GM18502 (cell line): ENCODE measurements at regions not wholly inside any gene's neighbourhood (a gene's known extent, or its start where the extent isn't known, plus 50 kb on each side); places are given as distances from the start of the nearest gene placed in this dataset.
"Not testable (repeated sequence)": the region's sequence is repeated elsewhere in the genome, so short reads cannot be mapped to it uniquely, and the experiment has no call there.

Experiments
- ATAC-seq: cut with Tn5 transposase; IDR thresholded peaks from one replicate; pipeline ENCODE4 v1.9.1; 2021; ENCODE audit warnings: mild to moderate bottlenecking; ENCODE audit not compliant: unreplicated experiment, poor library complexity

GRCh38 chr5:154593796-154594195, 115.8 kb upstream of the HAND1 start:
- ATAC-seq: no peak

DNA sequence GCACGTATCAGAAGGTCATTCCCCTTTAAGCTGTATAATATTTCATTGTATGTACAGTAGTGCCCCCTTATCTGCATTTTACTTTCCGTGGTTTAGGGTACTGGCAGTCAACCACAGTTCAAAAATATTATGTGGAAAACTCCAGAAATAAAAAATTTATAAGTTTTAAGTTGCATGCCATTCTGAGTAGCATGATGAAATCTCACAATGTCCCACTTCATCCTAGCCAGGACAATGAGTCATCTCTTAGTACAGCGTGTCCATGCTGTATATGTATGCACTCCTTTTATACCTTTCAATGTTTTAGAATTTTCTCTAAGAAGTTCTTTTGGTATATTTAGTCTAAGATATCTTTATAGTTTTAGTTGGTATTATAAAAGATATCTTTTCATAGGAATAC, 115.0 kb upstream of the HAND1 start:
- no peak for ATAC-seq

DNA sequence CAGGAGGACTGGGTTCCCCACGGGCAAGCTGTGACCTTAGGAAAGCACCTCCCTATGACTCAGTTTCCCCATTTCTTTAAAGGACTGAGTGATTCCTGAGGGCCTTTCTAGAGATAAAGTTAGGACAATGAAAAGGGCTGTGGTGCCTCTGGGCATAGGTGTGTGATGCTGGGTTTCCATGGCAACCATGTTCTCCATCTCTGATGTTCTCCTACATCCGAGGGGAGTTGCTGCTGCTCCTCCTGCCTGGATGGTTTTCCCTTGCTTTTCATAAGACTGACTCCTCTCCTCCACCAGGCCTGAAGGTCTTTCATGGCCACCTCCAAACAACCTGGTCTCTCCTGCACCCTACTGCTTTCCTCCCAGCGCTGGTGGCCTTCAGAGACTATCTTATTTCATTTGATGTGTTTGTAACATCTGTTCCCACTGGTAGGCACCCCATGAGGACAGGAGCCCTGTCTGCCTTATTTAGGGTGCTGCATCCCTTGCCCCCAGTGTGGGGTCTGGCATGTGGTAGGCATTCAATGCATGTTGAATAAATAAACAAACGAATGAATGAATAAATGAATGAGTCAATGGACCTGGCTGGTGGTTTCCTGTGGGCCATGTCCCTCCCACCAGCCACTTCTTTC, 112.2 kb upstream of the HAND1 start:
- ATAC-seq: no peak

DNA sequence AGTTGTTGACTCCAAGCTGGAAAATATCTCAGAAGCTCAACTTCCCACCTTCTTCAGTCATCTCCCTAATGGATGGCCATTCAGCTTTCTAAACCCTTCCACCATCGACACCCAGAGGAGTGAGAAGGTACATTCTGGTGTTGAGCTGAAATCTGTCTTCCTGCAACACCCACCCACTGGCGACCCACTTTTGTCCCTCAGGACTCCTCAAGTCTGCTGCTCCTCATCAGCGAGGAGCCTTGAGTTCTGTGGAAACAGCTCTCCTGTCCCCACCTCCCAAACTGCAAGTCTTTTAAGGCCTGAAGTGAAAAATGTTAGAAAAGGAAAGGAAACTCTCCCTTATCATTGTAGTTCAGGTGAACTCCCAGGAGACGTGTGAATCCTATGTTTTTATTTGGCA, 111.5 kb upstream of the HAND1 start:
- no peak for ATAC-seq

GRCh38 chr5:154588833-154589425, 110.9 kb upstream of the HAND1 start:
- not testable (repeated sequence) for ATAC-seq

DNA sequence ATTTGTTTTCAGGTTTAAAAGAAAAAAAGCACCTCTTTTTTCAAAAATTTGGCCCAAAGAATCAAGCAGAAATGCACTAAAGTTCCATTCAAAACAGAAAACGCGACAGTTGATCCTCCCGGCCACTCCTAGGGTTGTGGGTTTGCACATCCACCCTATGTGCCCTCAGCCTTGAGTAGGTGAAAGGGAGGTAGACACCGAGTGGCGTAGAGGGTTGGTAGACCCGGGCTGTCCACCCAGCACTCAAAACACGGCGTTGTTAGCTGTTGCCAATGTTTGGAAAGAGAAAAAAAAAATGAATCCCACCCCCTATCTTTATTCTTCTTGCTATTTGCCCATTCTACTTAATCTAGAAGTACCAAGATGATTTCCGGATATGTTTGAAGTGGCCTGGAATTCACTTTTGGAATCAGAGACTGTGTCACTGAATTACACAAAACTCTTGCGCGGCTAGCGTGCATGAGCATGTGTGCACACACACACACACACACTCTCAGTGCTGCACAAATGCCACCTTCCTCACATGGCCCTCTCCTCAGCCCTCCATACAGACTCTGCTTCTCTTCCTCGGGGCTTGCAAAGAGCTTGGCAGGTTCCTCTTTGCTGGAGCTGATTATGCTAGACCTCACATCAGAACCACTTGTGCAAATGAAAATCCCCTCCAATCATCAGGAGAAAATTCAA, 110.2 kb upstream of the HAND1 start:
- no peak for ATAC-seq

DNA sequence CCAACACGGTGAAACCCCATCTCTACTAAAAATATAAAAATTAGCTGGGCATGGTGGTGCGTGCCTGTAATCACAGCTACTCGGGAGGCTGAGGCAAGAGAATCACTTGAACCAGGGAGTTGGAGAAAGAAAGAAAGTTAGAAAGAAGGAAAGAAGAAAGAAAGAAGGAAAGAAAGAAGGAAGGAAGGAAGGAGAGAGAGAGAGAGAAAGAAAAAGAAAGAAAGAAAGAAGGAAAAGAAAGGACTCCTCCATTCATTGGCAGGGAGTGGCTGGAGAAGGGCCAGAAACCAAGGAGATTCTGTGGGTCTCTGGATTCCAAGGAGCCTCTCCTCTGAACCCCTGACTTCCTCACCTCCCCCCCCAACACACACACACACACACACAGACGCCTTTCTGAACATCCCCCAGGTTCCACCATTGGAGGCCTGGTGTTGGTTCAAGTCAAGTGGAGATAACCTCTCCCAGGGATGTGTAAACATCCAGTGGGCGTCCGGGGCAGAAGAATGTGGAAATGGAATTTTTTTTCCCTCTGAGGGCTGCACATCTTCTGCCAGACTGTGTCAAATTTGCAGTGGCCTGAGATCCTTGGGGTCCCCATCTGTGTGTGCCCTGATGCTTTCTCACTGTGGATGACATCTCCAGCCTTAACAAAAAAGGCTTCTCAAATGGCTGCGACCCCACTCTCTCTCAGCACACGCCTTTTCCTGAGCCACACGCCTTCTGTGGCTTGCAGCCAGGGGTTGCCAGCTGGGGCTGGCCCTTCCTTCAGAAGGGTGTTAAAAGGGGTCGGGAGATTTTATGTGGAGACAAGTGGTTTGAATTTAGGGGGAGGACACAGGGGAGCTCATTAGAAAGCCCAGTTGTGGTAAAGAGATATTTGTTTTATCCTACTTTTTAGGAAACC, 109.3 kb upstream of the HAND1 start:
- ATAC-seq: no peak

DNA sequence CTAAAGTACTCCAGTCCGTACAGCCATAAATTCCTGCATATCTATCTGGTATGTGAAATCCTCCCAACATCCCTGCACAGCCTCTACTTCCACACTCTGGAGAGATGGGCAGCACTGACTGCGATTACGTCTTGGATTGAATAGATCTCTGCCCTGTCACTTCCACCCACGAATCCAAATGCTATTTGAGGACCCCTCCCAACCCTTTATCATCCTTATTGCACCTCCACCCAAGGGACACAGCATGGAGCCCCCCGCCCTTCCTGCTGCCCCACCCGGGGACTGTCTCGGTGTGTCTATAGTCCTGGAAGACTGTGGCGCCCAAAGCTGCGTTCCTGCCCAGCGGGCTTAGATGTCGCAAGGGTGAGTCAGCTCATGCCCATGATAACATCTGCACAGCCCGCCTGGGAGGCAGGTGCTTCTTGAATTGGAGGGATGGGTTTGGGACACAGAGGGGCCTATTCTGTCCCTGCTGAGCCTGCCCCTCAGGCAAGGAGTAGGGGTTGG, 105.7 kb upstream of the HAND1 start:
- ATAC-seq: no peak

GRCh38 chr5:154580422-154580821, 102.4 kb upstream of the HAND1 start:
- no peak for ATAC-seq

DNA sequence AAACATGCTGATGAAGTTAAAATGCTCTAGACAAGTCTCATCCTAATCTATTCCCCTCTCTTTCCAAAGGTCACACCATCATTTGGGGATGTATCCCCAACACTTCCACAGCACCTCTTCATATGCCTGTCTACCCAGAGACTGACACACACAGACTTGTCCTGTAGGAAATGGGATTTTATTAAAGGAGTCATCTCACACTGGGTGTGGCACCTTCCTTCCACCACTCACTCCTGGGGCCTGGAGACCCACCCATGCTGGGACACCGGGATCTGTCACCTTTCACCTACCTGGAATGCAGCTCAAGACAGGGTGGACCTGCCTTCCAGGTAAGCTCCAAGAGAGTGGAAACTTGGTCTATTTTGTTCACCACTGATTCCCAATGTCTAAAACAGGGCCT, 99.4 kb upstream of the HAND1 start:
- no peak for ATAC-seq

DNA sequence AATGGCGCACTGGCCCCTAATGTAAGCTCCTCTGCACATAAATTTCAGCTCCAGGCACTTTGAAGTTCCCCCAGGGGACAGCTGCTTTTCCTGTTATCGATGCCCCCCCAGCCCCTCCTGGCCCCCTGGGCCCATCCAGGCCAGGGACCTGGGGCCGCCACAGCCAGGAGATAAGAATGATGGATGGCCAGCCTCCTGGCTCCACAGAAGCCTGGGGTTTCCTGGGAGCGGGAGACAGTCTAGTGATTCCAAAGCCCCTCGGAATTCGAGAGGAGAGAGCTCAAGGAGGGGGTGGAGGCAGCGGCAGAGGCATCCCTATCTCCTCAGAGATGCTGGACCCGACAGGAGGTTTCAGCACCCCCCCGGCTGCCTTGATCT, 98.4 kb upstream of the HAND1 start:
- no peak for ATAC-seq

GRCh38 chr5:154575546-154576428, 97.8 kb upstream of the HAND1 start:
- ATAC-seq: peak; percentile 97

- no peak for ATAC-seq
Observed at GRCh38 chr5:154573011-154573410, 95.0 kb upstream of the HAND1 start.

DNA sequence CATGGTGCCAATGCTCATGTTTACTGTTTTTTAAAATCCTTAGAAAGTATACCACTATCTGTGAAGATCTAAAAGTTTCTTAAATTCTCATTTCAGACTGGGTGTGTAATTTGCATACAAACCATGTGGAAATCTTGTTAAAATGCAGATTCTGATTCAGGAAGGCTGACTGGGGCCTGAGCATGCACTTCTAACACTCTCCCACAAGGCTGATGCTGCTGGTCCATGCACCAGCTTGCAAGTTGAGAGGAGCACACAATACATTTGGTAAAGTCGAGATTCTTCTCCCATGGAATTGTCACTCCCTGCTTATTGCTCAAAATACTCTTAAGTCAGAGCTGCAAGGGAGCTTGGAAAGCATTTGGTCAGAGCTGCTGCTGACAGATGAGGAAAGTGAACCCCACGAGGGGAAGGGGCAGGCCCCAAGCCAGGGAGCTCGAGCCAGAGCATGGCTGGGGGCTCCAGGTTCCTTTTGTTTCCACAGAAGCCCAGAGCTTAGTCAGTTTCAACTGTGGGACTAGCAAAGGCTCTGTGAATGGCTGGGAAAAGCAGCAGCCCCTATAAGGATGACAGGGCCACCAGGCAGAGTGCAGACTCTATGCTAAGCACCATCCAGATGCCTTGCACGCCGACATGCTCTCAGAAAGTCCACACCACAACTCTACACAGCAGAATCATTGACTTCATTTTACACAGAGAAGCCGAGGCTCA, 93.5 kb upstream of the HAND1 start:
- no peak for ATAC-seq

- ATAC-seq: no peak
Observed at GRCh38 chr5:154570572-154571324, 92.7 kb upstream of the HAND1 start.

GRCh38 chr5:154568589-154568988, 90.6 kb upstream of the HAND1 start:
- ATAC-seq: no peak

- no peak for ATAC-seq
Observed at GRCh38 chr5:154567155-154567554, 89.1 kb upstream of the HAND1 start.

DNA sequence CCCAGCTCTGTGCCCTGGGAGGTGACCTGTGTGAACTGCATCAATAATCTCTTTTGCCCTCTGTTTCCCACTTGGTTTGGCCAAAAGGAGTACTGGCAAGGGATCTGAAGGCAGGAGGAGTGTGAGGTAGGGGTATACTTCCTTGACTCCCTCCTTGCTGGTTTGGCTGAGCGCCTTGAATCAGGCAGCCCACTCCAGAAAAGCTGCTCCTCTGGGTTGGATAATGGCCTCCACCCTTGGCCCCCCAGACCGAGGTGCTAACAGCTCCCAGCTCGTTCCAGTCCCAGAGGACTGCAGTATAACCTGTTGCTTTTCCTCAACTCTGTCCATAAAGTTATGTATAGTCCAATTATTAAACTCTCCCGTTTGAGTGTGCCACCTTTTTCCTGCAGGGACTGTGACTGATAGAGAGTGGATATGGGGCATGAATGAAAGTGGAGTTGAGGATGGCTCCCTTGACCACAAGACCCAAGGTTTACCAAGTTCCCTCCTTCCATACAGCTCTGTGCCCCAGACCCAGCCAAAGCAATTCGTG, 88.2 kb upstream of the HAND1 start:
- no peak for ATAC-seq
